Activated T-cell treated with anti-CD3 and anti-CD28 coated beads, Interleukin-2, amount 50 U/mL, for 4 hours (primary cell): ENCODE measurements at regions not wholly inside any gene's neighbourhood (a gene's known extent, or its start where the extent isn't known, plus 50 kb on each side); places are given as distances from the start of the nearest gene placed in this dataset.

Experiments
- ATAC-seq, 2 donors: fragments of 200-7000 bp; cut with Tn5 transposase; one replicate each; pipeline ENCODE4 v1.10.0; 2021
- DNase-seq: peaks from one replicate; pipeline ENCODE4 v3.0.0-alpha.2; 2020
- H3K27me3 Mint-ChIP-seq: one replicate; pipeline ENCODE4 v1.8.0; 2021; ENCODE audit warnings: low read depth, mixed read lengths
- H3K36me3 Mint-ChIP-seq: one replicate; pipeline ENCODE4 v1.8.0; 2022; ENCODE audit warnings: mixed read lengths; ENCODE audit not compliant: insufficient read depth
- H3K4me1 Mint-ChIP-seq: one replicate; pipeline ENCODE4 v1.8.0; 2021; ENCODE audit warnings: low read depth, mixed read lengths
- H3K4me3 Mint-ChIP-seq: one replicate; pipeline ENCODE4 v1.8.0; 2021; ENCODE audit warnings: mild to moderate bottlenecking, moderate library complexity, mixed read lengths
- H3K9me3 Mint-ChIP-seq: one replicate; pipeline ENCODE4 v1.8.0; 2021; ENCODE audit warnings: mixed read lengths

- Mint-ChIP-seq H3K27me3 (no peaks in the 10 kb centered on the region), H3K9me3 (no peaks in the 10 kb centered on the region), H3K4me1 (peaks cover 7% of the 10 kb centered on the region), H3K36me3 (no peaks in the 10 kb centered on the region), H3K4me3 (no peak overlapping the region)
- DNase-seq (no peak), ATAC-seq (no peak)
These were observed 142.0 kb downstream of the PTPN20 start for GRCh38 chr10:47053081-47053798.

- DNase-seq: no peak
- Mint-ChIP-seq H3K27me3 (no peaks in the 10 kb centered on the region), H3K4me3 (no peak overlapping the region), H3K9me3 (no peaks in the 10 kb centered on the region), H3K36me3 (no peaks in the 10 kb centered on the region), H3K4me1 (no peaks in the 10 kb centered on the region)
- ATAC-seq: no peak
These were observed 143.7 kb downstream of the PTPN20 start for GRCh38 chr10:47054974-47055373.

- H3K9me3 Mint-ChIP-seq: no peaks in the 10 kb centered on the region
- no peak for DNase-seq
- H3K36me3 Mint-ChIP-seq: no peaks in the 10 kb centered on the region
- H3K27me3 Mint-ChIP-seq: no peaks in the 10 kb centered on the region
- no peak overlapping the region for H3K4me3 Mint-ChIP-seq
- H3K4me1 Mint-ChIP-seq: no peaks in the 10 kb centered on the region
- ATAC-seq: no peak
These were observed 144.4 kb downstream of the PTPN20 start for GRCh38 chr10:47055386-47056246.

- no peaks in the 10 kb centered on the region for H3K4me1 Mint-ChIP-seq
- no peak overlapping the region for H3K4me3 Mint-ChIP-seq
- ATAC-seq: no peak
- DNase-seq: no peak
- no peaks in the 10 kb centered on the region for H3K27me3 Mint-ChIP-seq
- no peaks in the 10 kb centered on the region for H3K36me3 Mint-ChIP-seq
- no peaks in the 10 kb centered on the region for H3K9me3 Mint-ChIP-seq
These were observed 145.0 kb downstream of the PTPN20 start for GRCh38 chr10:47056247-47056510.

GRCh38 chr10:47057471-47057870 is 146.2 kb downstream of the PTPN20 start:
- Mint-ChIP-seq H3K4me1 (no peaks in the 10 kb centered on the region), H3K36me3 (no peaks in the 10 kb centered on the region), H3K9me3 (no peaks in the 10 kb centered on the region), H3K27me3 (no peaks in the 10 kb centered on the region), H3K4me3 (no peak overlapping the region)
- DNase-seq (no peak), ATAC-seq (no peak)

- H3K4me3 Mint-ChIP-seq: no peak overlapping the region
- no peaks in the 10 kb centered on the region for H3K36me3 Mint-ChIP-seq
These were observed 146.9 kb downstream of the PTPN20 start for GRCh38 chr10:47058032-47058702.

GRCh38 chr10:47058961-47059391 is 147.7 kb downstream of the PTPN20 start:
- no peak for DNase-seq
- no peak for ATAC-seq
- Mint-ChIP-seq H3K4me1 (no peaks in the 10 kb centered on the region), H3K4me3 (no peak overlapping the region), H3K27me3 (no peaks in the 10 kb centered on the region), H3K9me3 (no peaks in the 10 kb centered on the region), H3K36me3 (no peaks in the 10 kb centered on the region)

More at GRCh38 chr10:47058032-47058702, 146.9 kb downstream of the PTPN20 start:
- no peaks in the 10 kb centered on the region for H3K4me1 Mint-ChIP-seq
- H3K27me3 Mint-ChIP-seq: no peaks in the 10 kb centered on the region
- H3K9me3 Mint-ChIP-seq: no peaks in the 10 kb centered on the region
- no peak for DNase-seq
- ATAC-seq: no peak

GRCh38 chr10:47059606-47060311 is 148.5 kb downstream of the PTPN20 start:
- Mint-ChIP-seq H3K9me3 (no peaks in the 10 kb centered on the region), H3K4me3 (no peak overlapping the region), H3K36me3 (no peaks in the 10 kb centered on the region), H3K4me1 (no peaks in the 10 kb centered on the region), H3K27me3 (no peaks in the 10 kb centered on the region)
- ATAC-seq (peak in 1 of 2 donors; percentile 10), DNase-seq (no peak)

GRCh38 chr10:47060356-47060755 is 149.1 kb downstream of the PTPN20 start:
- no peaks in the 10 kb centered on the region for H3K4me1 Mint-ChIP-seq
- no peaks in the 10 kb centered on the region for H3K27me3 Mint-ChIP-seq
- H3K36me3 Mint-ChIP-seq: no peaks in the 10 kb centered on the region
- H3K9me3 Mint-ChIP-seq: no peaks in the 10 kb centered on the region
- DNase-seq: no peak
- no peak for ATAC-seq
- no peak overlapping the region for H3K4me3 Mint-ChIP-seq

GRCh38 chr10:47060993-47061500 is 149.8 kb downstream of the PTPN20 start:
- ATAC-seq: no peak
- H3K4me1 Mint-ChIP-seq: no peaks in the 10 kb centered on the region
- H3K36me3 Mint-ChIP-seq: no peaks in the 10 kb centered on the region
- DNase-seq: no peak
- no peak overlapping the region for H3K4me3 Mint-ChIP-seq
- no peaks in the 10 kb centered on the region for H3K9me3 Mint-ChIP-seq
- no peaks in the 10 kb centered on the region for H3K27me3 Mint-ChIP-seq

- Mint-ChIP-seq H3K9me3 (no peaks in the 10 kb centered on the region), H3K4me1 (no peaks in the 10 kb centered on the region), H3K4me3 (no peak overlapping the region), H3K36me3 (no peaks in the 10 kb centered on the region), H3K27me3 (no peaks in the 10 kb centered on the region)
- DNase-seq (no peak), ATAC-seq (no peak)
These were observed 150.5 kb downstream of the PTPN20 start for GRCh38 chr10:47061776-47062175.

GRCh38 chr10:47062441-47063200 is 151.4 kb downstream of the PTPN20 start:
- ATAC-seq: no peak
- no peaks in the 10 kb centered on the region for H3K36me3 Mint-ChIP-seq
- no peaks in the 10 kb centered on the region for H3K9me3 Mint-ChIP-seq
- no peaks in the 10 kb centered on the region for H3K27me3 Mint-ChIP-seq
- DNase-seq: no peak
- no peaks in the 10 kb centered on the region for H3K4me1 Mint-ChIP-seq
- no peak overlapping the region for H3K4me3 Mint-ChIP-seq

- no peak overlapping the region for H3K4me3 Mint-ChIP-seq
- no peaks in the 10 kb centered on the region for H3K27me3 Mint-ChIP-seq
These were observed 152.6 kb downstream of the PTPN20 start for GRCh38 chr10:47063858-47064257.

More at GRCh38 chr10:47063858-47064257, 152.6 kb downstream of the PTPN20 start:
- no peak for ATAC-seq
- Mint-ChIP-seq H3K4me1 (no peaks in the 10 kb centered on the region), H3K36me3 (no peaks in the 10 kb centered on the region), H3K9me3 (no peaks in the 10 kb centered on the region)
- DNase-seq: no peak
